Tibial nerve (tissue), 4 donors: ENCODE measurements at regions not wholly inside any gene's neighbourhood (a gene's known extent, or its start where the extent isn't known, plus 50 kb on each side); places are given as distances from the start of the nearest gene placed in this dataset.

Experiments
- DNase-seq, 2 donors: peaks; one replicate each; pipeline ENCODE4 v3.0.0-alpha.2; 2019; ENCODE audit warnings: low spot score in 2 of 2
- H3K27ac ChIP-seq, 4 donors: fragments of 200-600 bp; sonication (generic) in 3 of 4; one replicate each; pipeline ENCODE4 v1.5.1; 2017 to 2019; ENCODE audit warnings: mild to moderate bottlenecking in 1 of 4
- H3K27me3 ChIP-seq, 2 donors: fragments of 200-600 bp; sonication (generic) in 1 of 2; one replicate each; pipeline versions ENCODE4 v1.5.1 to v1.6.0; 2017 to 2019
- H3K36me3 ChIP-seq, 3 donors: fragments of 200-600 bp; sonication (generic); one replicate each; pipeline ENCODE4 v1.5.1; 2018 to 2019
- H3K4me1 ChIP-seq, 4 donors: fragments of 200-600 bp; sonication (generic) in 3 of 4; one replicate each; pipeline ENCODE4 v1.5.1; 2017 to 2019
- H3K4me3 ChIP-seq, 4 donors: fragments of 200-600 bp; sonication (generic) in 3 of 4; one replicate each; pipeline ENCODE4 v1.5.1; 2017 to 2019; ENCODE audit warnings: mild to moderate bottlenecking in 1 of 4, moderate library complexity in 1 of 4
- H3K9me3 ChIP-seq, 4 donors: fragments of 200-600 bp; sonication (generic) in 3 of 4; one replicate each; pipeline ENCODE4 v1.5.1; 2017 to 2019
- EP300 ChIP-seq, 2 donors: sonication (generic); formaldehyde crosslinking; IDR thresholded peaks; one replicate each; pipeline ENCODE4 v1.6.1; 2017; ENCODE audit warnings: antibody characterized with exemption in 2 of 2, mild to moderate bottlenecking in 1 of 2
- POLR2A ChIP-seq, 2 donors: fragments of 450-650 bp; IDR thresholded peaks; one replicate each; pipeline ENCODE4 v1.6.1; 2017; ENCODE audit warnings: antibody characterized with exemption in 2 of 2, mild to moderate bottlenecking in 2 of 2, moderate library complexity in 2 of 2
- WGBS, 2 donors: methylation state at CpG; one replicate each; pipeline ENCODE4 v1.1.5; 2018; 5-methylcytosine and 5-hydroxymethylcytosine counted together
- TF ChIP-seq, protein P1 (sequence below), 5 experiments: fragments of 200-600 bp in 3 of 5; fragments of 450-650 bp in 2 of 5; sonication (generic) in 3 of 5; IDR thresholded peaks; one replicate each; pipeline ENCODE4 v1.5.1; 2016 to 2019; ENCODE audit warnings: antibody characterized with exemption in 5 of 5, mild to moderate bottlenecking in 3 of 5, moderate library complexity in 2 of 5

DNA sequence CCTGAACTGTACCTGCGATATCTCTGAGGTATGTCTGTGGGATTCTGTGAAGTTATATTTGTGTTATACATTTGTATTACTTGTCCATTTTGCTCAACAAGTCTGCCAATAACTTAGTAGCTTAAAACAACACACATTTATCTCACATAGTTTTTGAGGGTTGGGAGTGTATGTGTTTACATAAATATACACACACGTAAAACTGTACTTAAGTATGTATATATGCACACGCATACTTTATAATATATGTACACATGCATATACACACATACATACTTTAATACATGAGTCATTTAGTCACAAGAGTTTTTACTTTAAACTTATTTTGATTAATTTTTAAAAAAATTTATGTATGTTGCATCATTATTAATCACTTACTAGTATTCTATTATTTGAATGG is 205.9 kb upstream of the EDIL3 start:
- no peaks in the 10 kb centered on the region for H3K27me3 ChIP-seq
- no peaks in the 10 kb centered on the region for H3K36me3 ChIP-seq
- H3K4me3 ChIP-seq: no peak overlapping the region
- TF ChIP-seq POLR2A (IDR thresholded peaks at IDR 0.05) (no peak), EP300 (IDR thresholded peaks at IDR 0.05) (no peak)
- TF ChIP-seq, protein P1, sequence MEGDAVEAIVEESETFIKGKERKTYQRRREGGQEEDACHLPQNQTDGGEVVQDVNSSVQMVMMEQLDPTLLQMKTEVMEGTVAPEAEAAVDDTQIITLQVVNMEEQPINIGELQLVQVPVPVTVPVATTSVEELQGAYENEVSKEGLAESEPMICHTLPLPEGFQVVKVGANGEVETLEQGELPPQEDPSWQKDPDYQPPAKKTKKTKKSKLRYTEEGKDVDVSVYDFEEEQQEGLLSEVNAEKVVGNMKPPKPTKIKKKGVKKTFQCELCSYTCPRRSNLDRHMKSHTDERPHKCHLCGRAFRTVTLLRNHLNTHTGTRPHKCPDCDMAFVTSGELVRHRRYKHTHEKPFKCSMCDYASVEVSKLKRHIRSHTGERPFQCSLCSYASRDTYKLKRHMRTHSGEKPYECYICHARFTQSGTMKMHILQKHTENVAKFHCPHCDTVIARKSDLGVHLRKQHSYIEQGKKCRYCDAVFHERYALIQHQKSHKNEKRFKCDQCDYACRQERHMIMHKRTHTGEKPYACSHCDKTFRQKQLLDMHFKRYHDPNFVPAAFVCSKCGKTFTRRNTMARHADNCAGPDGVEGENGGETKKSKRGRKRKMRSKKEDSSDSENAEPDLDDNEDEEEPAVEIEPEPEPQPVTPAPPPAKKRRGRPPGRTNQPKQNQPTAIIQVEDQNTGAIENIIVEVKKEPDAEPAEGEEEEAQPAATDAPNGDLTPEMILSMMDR (IDR thresholded peaks at IDR 0.05): no peak
- no peak for DNase-seq
- H3K27ac ChIP-seq: no peak overlapping the region
- 95 to 96% methylated on average over 3 of the region's 3 CpGs for WGBS, 2 donors
- no peaks in the 10 kb centered on the region for H3K9me3 ChIP-seq
- no peaks in the 10 kb centered on the region for H3K4me1 ChIP-seq

DNA sequence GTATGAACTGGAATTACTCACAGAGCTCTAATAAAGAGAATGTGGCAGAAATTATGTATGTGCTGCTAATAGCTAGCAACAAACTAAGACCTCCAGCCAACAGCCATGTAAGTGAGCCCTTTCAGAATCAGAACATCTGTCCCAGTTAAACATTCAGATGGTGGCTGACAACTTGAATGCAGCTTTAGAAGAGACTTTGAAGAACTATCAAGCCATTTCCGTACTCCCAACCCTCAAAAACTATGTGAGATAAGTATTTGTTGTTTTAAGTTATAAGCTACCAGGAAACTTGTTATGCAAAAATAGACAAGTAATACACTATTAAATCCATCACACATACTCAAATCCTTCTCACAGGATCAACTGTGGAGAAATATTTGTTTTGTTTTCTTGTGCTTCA is 205.2 kb upstream of the EDIL3 start:
- Histone ChIP-seq H3K27ac (no peak overlapping the region), H3K4me1 (no peaks in the 10 kb centered on the region), H3K9me3 (no peaks in the 10 kb centered on the region), H3K27me3 (no peaks in the 10 kb centered on the region), H3K36me3 (no peaks in the 10 kb centered on the region), H3K4me3 (no peak overlapping the region)
- DNase-seq: no peak
- no peak for TF ChIP-seq EP300 (IDR thresholded peaks at IDR 0.05)
- no peak for TF ChIP-seq POLR2A (IDR thresholded peaks at IDR 0.05)
- TF ChIP-seq, protein P1 (IDR thresholded peaks at IDR 0.05): no peak
- WGBS, 2 donors: 57 to 100% methylated on average over 1 of the region's 1 CpG

DNA sequence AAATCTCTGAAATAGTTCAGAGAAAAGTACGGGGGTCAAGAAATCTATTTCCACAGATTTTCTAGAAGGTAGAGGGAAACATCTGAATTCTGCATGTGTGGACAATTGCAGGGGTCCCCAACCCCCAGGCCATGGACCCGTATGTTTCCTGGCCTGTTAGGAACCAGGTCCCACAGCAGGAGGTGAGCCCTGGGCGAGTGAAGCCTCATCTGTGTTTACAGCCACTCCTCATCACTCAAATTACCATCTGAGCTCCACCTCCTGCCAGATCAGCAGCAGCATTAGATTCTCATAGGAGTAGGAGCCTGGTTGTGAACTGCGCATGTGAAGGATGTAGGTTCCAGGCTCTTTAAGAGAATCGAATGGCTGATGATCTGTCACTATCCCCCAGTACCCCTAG is 200.5 kb upstream of the EDIL3 start:
- no peak overlapping the region for H3K27ac ChIP-seq
- no peak overlapping the region for H3K4me3 ChIP-seq
- H3K9me3 ChIP-seq: no peaks in the 10 kb centered on the region
- TF ChIP-seq EP300 (IDR thresholded peaks at IDR 0.05) (no peak), POLR2A (IDR thresholded peaks at IDR 0.05) (no peak)
- TF ChIP-seq, protein P1 (IDR thresholded peaks at IDR 0.05): no peak
- no peaks in the 10 kb centered on the region for H3K4me1 ChIP-seq
- WGBS, 2 donors: 81 to 90% methylated on average over 5 of the region's 5 CpGs
- no peaks in the 10 kb centered on the region for H3K36me3 ChIP-seq
- DNase-seq: no peak
- H3K27me3 ChIP-seq: no peaks in the 10 kb centered on the region

DNA sequence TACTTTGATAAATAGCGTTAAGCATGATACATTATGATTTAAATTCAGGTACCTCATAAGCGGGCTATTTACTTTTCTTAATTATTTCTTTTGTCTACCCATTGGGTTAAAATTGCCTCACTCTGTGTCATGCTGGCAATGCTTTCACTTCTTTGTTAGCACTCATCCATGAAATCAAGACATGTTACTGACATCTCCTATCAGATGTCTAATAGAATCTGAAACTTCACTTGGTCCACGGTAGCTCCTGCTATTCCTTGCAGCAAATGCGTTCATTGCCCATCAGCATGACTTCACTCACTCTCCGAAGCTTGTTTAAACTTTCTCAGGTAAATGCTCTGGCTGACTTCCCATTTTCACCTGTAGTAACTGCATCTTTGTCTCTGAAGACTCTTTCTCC is 193.5 kb upstream of the EDIL3 start:
- Histone ChIP-seq H3K4me3 (no peak overlapping the region), H3K9me3 (no peaks in the 10 kb centered on the region), H3K27me3 (no peaks in the 10 kb centered on the region), H3K27ac (no peak overlapping the region), H3K36me3 (no peaks in the 10 kb centered on the region), H3K4me1 (no peaks in the 10 kb centered on the region)
- TF ChIP-seq EP300 (IDR thresholded peaks at IDR 0.05) (no peak), POLR2A (IDR thresholded peaks at IDR 0.05) (no peak)
- TF ChIP-seq, protein P1 (IDR thresholded peaks at IDR 0.05): no peak
- WGBS, 2 donors: 92 to 95% methylated on average over 5 of the region's 5 CpGs
- DNase-seq: no peak

DNA sequence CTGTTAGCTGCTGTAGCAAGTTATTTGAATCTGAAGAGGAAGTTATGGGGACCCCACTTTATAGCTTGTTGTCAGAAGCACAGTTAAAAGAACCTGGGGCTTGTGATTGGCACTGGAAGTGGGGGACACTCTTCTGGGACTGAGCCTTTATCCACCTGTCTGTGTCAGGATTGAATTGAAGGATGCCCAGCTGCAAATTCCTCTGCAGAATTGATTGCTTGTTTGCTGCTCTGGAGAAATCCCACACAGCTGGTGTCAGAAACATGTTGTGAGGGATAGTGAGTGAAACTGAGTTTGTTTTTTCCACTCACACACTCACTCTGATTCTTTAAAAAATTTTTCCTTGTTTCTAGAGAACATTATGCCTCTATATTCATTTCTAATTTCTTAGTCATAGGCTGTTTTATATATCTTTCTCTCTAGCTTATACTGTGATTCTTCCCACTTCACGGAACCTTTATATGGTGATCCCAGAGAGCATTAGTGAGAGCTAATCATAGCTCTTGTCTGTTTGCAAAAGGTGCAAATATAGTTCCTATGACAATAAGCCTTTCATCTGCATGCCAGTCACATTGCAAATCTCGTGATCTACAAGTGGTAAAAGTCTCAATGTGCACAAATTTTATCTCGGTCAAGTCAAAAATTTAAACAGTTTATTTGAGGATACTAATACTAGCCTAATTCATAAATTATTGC is 188.5 kb upstream of the EDIL3 start:
- 85 to 92% methylated on average over 3 of the region's 3 CpGs for WGBS, 2 donors
- no peaks in the 10 kb centered on the region for H3K27me3 ChIP-seq
- DNase-seq: no peak
- H3K4me1 ChIP-seq: peaks cover 0 to 2% (median 0%) of the 10 kb centered on the region in 4 donors
- H3K9me3 ChIP-seq: no peaks in the 10 kb centered on the region
- TF ChIP-seq EP300 (IDR thresholded peaks at IDR 0.05) (no peak), POLR2A (IDR thresholded peaks at IDR 0.05) (no peak)
- TF ChIP-seq, protein P1 (IDR thresholded peaks at IDR 0.05): no peak
- H3K36me3 ChIP-seq: no peaks in the 10 kb centered on the region
- H3K4me3 ChIP-seq: no peak overlapping the region
- H3K27ac ChIP-seq: no peak overlapping the region
